Esophagus mucosa (tissue), 1 donor: ENCODE measurements at regions not wholly inside any gene's neighbourhood (a gene's known extent, or its start where the extent isn't known, plus 50 kb on each side); places are given as distances from the start of the nearest gene placed in this dataset.

Source experiments
- ATAC-seq: fragments of 200-7000 bp; cut with Tn5 transposase; one replicate; pipeline ENCODE4 v1.9.1; 2020
- donor health status: DM: yes; HTN: yes; CAD: no.

DNA sequence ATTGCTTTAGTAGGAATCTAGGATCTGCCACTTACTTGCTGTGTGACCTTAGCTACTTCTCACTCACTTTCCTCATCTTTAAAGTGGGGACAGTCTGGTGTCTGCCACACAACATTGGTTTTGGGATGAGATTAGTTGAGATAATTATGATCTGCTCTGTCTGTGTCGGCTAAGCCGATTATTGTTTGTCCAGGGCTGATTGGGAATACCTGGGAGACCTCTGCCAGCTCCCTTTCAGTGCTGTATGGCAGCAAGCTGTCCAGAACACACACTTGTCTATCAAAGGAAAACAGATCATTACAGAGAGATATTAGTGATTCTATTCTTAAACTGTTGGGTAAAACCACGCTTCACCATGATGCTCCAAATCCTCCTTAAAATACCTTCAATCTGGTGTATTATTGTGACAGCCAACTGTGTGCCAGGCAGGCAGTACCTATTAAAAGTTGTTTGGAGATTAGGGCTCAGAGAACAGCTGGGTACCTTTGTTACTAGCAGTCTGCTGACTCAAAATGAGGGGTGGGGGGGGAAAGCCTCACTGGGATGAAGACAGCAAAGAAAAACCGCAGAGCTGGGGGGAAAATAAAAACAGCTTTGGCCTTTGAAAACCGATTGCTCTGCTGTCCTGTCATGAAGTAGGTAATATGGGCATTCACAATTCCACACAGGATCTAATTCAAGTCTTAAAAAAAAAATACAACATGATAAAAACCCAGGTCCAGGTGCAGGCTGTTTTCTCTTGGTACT, 458.4 kb upstream of the C9orf72 start:
- no peak for ATAC-seq

DNA sequence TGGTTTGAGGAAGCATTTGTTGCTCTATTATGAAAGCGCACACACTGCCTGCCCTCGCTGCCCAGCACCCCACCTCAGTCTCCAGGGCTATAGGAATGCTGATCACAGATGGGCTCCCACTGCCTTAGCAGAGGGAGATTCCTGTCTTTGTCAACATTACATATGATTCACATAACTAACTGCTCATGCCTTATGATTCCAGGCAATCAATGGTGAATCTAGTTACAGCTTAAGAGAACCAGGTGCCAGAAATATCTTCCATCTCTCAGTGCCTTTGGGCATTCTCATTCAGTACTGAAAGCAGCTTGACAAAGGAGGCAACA, 458.9 kb upstream of the C9orf72 start:
- ATAC-seq, result no peak

DNA sequence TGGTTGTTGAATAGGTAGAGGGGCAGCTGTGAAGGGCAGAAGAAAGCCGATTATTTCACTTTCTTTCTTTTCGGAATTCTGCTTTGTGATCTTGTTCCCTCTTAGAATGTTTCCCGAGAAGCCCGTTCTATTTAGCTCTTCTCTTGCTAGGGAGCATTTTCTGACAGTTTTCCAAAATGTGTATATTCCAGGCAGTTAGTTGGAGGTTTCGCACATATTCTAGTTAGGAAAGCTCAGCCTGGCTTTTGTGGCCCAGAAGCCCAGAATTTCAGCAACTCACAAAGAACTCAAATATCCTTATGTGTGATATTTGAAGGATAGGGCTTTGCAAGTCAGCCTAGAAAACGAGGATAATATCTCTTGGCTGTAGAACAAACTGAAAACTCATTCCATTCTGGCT, 461.0 kb upstream of the C9orf72 start:
- ATAC-seq, result no peak

DNA sequence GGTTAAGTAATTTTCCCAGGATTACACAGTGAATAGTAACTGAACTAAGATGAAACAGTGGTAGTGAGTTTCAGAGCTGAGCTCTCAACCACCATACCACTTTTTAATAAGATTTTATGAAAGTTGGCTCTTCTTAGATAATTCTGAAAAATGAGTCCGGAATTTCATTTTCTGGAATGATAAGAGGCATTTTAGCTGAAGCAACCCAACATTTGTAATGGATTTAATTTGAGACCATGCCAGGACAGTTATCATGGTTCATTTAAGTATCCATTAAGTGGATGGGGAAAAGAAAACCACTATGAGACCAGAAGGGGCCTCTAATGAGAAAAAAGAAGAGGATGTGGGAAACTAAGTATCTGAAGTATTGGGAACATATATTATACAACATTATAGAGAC, 464.7 kb upstream of the C9orf72 start:
- no peak for ATAC-seq

DNA sequence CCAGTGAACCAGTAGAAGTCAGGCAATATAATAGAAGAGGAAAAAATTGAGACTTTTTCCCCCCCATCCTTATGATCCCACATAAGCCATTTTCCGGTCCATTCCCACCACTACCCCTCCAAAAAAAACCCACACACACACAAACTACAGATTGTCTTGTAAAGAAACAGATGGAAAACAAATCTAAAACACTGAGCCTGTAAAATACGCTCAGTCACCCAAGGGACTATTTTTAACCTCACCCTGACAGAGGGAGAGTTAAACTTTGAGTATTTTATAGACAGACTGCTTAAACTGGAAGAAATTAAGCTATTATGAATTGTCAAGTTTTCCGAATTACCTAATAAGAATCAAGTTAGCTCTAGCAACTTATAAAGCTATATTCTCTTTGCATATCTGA, 471.8 kb upstream of the C9orf72 start:
- no peak for ATAC-seq

DNA sequence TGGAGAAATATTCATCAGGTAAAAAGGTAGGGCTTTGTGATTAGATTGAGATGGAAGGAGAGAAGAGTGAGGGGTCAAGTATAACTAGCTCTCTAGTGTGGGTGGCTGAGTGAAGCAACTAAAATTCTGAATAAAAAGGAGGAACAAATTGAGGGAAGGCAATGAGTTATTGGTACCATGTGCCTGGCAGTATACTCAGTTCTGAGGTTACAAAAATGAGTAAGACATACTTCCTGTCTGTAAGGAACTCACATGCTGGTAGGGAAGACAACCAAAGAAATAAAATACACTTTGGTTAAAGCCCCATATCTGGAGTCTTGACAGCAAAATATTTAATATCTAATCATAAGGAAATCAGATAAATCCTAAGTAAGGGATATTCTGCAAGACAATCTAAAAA, 476.8 kb upstream of the C9orf72 start:
- ATAC-seq, result no peak

DNA sequence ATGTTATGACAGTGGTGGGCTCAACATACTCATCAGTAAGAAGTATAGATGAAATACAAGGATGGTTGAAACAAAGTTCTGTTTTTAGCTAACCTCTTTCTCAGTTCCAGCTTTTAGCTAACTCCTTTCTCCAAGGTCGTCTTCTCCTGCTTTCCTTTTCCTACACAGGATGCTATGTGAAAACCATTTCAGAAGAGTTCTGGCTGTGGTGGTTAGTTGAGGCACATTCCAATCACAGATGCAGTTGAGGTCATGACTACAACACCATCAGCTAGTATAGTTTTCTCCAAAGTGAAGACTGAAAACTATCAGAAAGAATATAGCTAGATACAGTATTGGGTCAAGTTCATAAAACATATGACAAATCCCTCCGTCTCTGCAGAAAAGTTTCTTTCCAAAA, 477.7 kb upstream of the C9orf72 start:
- ATAC-seq, result no peak

DNA sequence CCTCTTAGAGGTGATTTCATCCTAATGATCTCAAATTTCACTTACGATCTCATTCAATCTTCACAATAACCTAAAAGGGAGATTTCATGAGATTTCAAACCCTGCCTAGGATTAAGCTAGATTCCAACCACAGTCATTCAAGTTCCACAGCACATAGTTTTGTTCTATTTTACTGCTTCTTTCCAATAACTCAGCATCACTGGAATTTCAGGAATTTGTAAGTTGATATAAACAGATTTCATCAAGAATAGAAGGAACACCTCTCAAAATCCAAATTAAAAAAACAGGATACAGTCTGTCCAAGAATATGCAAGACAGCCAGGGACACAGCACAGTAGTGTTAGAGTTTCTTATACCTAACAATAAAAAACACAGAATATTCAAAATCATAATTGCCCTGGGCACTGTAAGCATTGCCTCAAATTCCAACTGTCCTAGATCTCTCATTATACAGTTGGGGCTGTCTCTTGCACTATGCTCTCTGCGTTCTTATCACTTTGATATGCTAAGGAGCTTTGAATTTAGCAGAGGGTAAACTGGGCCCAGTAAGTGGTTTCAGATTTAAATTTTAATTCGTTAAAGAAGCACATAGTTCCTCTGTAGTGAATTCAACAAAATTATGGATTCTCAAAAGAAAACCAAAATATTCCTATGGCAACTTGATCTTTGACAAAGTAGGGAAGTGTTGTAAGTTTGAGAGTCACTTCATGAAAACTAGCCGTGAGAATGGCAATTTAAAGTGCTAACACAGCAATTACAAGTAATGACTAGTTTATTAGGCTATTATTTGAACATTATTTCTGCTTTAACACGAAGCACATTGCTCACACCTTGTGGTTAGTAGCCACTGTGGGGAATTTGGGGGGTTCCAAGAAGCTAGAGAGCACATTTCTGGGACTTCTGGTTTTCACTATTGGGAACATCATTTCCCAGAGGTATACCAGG, 478.6 kb upstream of the C9orf72 start:
- ATAC-seq, result no peak

DNA sequence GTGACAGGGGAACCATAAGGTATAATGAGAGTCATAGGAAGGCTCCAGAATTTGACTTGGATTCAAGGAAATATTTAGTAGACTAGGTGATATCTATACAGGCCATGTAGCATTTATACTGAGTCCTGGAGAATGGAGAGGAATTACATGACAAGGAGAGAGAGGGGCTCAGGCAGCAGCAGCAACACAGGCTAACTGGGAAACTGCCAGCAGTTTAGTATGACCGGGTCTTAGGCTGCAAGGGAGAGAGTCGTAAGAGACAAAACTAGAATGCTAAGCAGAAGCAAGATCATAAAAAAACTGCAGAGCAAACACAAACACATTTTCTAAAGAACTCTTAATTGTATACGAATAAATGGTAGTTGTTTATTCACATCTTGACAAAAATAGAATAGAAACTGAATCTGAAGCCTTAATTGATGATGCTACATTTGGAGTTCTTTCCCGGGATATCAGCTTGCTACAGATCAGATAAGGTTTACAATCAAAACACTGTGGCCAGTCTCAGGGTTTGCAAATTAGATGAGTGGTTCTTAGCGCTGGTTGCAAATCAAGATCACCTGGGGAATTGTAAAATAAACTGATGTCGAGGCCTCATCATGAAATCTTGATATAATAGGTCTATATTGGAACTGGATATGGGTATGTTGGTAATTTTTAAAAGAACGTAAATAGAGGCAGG, 480.0 kb upstream of the C9orf72 start:
- no peak for ATAC-seq

DNA sequence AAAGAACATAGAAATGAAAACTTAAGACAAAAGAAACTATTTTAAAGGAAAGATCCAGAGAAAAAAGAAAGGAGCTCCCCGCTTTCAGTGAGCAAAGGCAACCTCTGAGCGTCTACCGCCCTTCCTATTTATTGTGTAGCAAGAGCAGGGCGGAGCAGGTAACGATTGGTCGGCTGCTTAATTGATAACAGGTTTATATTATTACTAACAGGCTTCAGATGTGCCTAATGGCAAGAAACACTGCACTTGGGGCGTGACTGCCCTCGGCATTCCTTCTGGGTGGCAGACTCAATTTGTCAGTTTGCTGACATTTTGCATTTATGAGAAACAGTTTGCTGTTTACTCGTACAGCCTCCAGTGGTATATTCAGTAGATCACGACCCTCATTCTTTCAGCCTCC, 482.7 kb upstream of the C9orf72 start:
- ATAC-seq, result no peak

DNA sequence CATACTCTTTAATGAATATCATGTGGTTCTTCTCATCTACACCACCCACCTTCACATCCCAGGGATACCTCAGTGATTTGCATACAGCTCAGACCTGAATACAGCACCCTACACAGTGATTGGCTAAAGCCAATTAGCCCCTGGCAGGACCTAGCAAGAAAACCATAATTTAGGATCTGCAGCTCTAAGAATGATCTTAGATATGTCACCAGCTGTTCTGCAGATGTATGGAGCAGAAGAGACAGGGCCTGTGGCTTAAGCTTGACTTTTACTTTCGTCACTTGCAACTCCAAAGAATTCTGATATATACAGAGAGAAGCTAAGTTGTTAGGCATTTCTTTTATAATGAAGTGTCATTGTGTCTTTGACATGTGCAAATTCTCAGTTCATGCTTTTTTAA, 483.2 kb upstream of the C9orf72 start:
- no peak for ATAC-seq

DNA sequence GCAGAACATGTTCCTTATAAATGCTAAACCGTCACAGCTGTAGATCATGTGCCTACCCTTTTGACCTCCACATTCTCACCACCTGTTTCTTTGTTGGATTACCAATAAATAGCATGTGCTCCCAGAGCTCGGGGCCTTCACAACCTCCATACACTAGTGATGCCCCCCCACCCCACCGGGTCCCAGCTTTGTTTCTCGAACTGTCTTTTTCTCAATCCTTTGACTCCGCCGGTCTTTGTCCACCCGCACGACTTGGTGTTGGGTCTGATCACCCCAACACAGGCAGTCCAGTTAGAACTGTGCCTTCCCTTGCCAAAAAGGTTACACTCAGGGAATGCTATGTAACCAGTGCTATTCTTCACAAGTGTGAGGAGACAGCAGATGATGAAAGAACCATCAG, 485.9 kb upstream of the C9orf72 start:
- ATAC-seq, result no peak

DNA sequence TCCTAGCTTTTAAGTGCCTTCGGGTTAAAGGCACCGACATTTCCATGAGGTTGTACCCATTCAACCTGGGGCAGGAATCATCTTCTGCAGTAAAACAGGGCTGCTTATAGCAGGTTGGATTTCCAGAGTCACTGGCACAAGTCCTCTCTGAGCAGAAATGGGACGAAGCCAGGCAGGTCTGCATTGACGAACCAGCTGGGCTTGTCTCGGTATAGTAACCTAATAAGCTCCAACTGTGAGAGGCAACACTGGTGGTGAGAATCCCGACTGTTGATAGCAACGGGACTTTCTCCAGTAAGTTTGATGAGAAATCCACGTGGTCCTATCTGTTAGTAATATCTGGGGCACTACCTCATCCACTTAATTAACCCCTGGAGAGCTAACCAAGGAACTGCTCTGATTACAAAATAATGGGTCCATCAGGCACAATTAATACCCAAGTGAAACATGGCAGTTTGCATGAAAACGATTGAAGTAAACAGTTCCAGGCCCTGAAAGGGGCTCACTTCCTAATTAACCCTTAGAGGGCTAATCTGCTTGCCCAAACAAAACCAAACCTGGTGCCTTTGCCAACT, 491.0 kb upstream of the C9orf72 start:
- ATAC-seq, result no peak

DNA sequence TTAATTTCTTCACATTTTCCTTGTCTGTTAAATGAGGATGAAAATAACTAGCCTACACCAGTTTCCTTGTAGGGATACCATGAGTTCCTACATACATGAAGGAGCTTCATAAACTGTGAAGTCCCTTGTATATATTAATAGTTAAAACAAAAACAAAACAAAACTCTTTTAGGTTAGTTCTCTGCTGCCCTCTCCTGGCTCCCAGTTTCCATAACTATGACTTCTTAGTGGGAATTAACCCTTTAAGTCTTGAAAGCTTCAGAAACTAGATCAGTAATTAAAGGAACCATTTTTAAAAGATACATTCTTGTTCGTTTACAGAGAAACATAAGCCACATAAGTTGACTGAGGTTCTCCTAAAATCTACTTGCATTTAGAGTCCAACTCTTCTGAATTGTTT, 500.0 kb upstream of the C9orf72 start:
- ATAC-seq, result no peak

DNA sequence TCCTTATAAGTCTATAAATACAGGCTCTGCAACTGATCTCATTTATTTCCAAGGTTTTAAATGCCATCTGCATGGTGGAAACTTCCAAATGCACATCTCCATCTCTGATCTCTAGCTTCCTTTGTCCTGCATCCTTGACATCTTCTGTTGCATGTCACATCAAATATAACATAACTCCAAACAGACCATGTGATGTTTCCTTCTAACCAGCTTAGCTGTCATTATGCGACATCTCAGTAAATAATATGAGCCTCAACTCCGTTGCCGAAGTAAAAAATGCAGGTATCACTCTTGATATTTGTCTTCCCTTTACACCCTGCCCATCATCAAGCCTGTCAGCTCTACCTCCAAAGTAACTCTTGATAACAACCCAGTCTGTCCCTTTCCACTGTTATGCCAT, 506.4 kb upstream of the C9orf72 start:
- ATAC-seq, result no peak

DNA sequence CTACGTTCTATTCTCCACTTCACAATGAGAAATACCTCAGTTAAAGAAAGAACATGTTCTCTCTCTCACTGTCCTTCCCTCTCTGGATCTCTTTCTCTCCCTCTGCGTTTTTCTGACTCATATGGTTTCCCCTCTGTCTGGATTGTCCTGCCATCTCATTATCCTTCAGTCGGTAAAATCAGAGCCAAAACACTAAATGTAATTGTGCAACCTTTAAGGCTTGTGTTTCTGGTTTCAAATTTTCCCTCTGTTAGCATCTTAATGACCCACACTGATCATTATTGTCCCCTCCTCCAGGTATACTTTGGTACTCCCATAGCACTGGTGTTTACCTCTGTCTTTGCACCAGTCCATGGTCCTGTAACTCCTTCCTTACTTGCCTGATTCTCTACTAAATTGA, 509.4 kb upstream of the C9orf72 start:
- ATAC-seq, result peak; percentile 26

DNA sequence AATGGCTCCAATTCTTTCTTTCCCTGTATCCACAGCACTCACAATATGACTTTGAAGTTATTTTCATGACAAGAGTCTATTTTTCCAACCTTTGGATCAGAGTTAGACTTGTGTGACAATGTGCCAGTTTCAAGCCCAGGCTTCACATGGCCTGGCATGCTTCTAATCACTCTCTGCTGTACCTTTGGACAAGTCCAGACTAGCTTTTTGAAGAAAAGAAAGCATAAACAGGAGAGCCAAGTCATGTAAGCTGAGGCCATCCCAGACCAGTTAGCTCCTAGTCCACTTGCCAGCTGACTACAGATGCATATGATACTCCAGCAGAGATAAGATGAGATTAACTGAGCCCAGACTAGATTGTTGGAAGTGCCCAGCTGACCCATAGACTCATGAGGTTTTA, 513.6 kb upstream of the C9orf72 start:
- ATAC-seq, result peak; percentile 31

DNA sequence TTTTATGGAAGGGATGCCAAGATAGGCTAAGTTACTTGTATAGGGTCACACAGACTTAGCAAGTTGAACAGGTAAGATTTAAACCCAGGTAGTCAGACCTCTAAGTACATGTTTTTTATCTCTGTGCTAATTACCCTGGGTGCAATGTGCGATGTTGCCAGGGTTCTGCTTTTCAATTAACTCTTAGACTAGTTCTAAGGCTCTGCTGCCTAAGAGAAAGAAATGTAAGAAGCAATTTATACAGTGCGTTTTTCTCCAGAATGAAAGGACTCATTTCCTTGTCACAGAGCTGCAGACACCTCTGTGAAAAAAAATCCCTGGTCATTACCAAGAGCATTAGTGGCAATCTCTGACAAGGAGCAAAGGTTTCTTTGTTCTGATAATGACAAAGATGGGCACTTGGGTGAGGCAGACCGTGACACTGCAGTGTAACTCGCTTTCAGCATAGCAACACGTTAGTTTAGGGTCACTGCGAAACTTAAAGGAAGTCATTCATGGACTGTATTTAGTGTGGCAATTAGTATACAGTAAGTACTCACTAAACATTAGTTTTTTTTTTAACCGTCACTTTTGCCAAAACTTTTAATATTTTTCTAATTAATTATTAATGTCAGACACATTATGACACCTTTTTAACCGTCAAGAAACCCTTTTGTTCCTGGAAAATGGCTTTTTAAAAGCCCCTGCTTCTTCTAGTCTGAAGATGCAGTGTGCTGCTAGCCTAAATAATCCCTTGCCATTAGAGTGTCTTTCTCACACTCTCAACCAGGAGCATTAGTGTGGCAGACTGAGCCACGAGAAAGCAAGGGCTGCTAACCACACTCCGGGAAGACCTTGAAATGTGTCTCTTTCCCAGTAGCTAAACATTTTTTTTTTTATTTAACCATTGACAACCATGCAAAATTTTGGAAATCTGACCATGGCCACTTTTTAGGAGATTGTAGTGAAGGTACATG, 520.0 kb upstream of the C9orf72 start:
- ATAC-seq, result no peak

DNA sequence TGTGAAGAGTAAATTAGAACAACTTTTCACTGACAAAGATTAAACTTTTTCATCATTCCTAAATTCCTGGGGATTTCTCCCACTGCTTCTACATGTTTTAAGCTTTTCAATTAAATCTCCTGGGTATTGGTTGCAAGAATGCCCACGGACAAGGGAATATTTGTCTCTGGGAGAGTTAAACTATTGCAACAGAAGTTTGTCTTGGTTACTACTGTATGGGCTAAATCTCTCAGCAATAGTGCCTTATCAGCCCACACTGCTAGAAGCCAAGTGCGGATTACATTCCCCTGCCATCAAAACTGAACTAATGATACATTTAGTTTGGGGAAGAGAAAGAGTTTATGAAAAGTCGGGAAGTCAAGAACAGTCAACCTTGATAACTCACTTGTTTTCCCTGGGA, 528.2 kb upstream of the C9orf72 start:
- ATAC-seq, result no peak

DNA sequence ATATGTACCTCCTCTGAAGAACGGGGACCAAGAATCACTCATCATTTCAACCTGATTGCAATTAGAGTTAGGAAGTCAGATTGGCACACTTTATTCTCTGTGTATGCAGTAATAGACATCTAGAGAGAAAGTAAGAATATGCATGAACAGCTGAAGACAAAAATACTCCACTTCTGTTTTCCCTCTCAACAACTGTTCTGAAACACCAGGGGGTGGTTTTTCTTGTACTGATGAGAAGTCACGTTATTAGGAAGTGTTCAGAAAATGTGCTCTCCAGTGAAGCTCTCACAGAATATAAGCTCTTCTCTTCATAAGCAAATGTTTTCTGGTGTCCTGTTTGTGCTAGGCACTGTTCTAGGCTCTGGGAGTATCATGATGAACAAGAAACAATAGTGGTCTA, 531.7 kb upstream of the C9orf72 start:
- no peak for ATAC-seq

DNA sequence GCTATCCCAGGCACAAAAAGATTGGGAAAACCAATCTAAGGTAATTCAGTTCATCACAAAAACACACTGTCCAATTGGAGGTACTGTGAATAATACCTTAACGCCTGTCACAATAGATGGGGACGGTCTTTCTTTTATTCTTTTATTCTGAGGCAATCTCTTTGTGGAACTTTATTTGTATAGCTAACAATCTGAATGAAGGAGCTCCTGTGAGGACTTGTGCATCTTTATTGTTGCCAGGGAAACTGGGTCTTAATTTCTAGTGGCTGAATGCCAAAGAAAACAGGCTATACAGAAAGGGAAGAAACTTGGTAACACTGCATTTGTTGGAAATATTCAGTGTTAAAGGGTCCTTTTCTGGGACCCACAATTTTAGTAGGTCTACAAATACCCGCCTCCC, 546.9 kb upstream of the C9orf72 start:
- peak; percentile 31 for ATAC-seq

DNA sequence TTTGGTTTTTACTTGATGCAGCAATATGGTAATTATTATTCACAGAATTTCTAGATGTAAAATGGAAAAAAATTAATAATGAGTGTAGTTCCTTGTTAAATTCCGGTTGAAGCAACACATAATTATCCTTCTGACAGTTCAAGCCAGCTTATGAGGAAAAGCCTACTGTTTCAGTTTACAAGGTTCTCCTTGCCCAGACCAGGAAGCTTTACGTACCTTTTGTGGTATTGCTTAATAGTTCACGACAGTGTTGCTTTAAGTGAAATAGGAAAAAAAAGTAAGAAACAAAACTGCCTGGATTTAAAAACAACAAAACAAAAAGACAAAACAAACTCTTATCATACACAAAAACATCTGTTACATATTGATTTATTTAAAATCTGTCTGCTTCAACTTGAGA, 547.3 kb upstream of the C9orf72 start:
- peak; percentile 52 for ATAC-seq
